GM19025 (cell line): ENCODE measurements at regions not wholly inside any gene's neighbourhood (a gene's known extent, or its start where the extent isn't known, plus 50 kb on each side); places are given as distances from the start of the nearest gene placed in this dataset.

Experiments
- ATAC-seq: cut with Tn5 transposase; IDR thresholded peaks from one replicate; pipeline ENCODE4 v1.9.1; 2021; ENCODE audit warnings: mild to moderate bottlenecking, low read depth, moderate library complexity; ENCODE audit not compliant: unreplicated experiment

DNA sequence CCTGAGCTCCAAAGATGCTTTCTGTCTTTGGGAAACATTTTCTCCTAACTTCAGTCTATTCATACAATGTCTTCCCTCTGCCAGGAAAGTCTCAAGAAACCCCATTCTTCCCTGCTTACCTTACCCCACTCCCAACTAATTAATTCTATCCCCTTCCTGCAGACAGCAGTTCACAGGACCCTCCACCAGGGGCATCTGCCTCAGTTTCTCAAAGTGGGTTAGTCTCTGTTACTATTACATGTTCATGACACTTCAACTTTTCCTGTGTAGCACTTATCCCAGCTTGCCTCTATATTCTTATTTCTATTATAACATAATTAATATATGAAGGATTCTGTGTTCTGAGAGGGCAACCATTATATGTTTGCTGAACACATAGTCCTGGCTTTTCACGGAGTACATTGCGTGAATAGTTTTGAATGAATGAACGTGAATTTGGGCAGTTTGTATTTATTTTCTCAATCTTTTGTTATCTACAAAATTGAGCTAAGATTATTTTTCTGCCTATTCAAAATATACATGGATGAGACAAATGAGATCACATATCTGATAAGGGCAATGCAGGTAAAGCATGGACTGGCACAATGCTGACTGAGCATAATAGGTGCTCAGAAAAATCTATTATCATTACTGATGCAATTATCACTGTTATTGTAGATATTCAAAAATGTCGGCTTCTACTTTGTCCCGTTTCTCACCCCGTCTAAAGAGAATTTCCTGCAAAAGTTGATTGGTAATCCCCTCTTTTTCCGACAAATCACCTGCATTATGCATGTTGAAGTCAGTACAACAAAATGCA, 341.1 kb downstream of the BRINP1 start:
- no peak for ATAC-seq

DNA sequence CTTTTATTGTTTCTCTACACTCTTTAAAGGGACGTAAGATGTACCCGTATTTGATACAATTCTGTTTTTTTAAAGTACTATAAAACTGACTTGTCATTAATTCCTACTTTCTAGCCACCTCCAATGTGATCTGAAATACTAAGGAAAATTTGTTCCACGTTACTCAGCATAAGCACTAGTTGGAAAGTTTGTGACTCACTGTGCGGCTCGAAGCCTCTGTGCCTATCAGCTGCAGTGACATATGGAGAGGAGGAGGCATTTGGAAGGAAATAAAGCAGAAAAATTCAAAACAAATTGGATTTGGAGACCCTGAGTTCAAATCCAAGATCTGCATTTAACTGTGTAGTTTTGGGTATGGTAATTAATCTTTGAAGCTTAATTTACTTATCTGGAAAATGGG, 339.3 kb downstream of the BRINP1 start:
- no peak for ATAC-seq

DNA sequence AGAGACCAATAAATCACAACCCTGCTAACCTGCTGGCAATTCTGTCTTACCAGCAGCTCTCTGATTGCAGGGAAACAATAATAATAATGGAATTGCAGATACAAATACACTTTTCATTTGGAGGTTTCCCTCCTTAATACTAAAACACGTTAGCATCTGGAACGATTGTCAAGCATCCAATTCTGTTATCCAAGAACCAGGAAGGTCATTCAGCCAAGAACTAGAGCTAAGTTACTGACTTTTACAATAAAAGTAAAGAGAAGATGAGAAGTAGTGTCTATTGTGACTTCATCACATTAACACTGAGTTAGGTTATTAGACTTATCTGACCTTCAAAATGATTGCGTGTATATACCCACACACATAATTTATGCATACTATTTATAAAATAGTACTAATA, 335.6 kb downstream of the BRINP1 start:
- no peak for ATAC-seq

DNA sequence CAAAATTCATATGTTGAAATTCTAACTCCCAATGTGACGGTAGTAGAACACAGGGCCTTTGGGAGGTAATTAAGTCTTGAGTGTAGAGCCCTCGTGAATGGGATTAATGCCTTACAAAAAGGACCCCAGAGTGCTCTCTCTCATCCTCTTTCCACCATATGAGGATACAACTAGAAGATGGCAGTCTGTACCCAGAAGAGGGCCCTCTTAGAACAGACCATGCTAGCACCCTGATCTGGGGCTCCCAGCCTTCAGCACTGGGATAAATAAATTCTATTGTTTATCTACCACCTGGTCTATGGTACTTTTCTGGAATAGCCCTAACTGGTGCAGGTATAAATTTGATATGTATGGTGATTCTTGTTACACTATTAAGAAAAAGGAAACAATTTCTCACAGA, 332.3 kb downstream of the BRINP1 start:
- no peak for ATAC-seq

DNA sequence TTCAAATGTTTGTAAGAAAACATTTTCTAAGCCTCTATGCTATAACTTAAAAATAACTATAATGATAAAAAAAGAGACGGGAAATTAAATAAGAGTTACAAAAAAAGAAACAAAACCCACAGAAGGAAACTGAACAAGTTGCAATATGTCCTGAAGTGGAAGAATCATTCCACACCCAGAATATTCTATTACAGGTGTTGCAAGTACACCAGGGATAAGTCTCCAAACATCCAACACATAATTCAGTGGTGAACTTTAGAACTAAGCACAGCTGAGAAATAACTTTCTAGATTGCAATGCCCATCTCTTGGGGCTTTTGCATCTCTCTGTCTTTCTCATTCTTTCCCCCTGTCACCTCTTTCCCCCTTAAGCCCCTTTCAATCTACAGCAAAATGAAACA, 325.2 kb downstream of the BRINP1 start:
- no peak for ATAC-seq

DNA sequence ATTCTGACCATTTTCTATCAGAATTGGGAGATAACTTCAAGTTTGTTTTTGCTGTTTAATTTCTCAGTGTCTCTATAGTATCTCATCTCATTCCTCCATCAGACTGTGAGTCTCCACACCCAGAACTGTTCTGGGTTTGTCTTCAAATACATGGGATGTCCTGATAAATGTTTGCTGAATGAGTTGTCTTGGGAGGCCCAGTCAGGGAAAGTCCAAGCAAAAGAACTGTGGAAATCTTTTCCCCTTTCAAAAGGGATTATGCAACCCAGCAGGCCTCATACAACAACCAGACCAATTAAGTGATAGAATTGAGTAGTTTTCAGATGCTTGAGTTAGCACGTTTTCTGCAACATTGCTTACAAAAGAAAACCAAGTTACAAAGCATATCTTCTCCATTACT, 324.4 kb downstream of the BRINP1 start:
- no peak for ATAC-seq

DNA sequence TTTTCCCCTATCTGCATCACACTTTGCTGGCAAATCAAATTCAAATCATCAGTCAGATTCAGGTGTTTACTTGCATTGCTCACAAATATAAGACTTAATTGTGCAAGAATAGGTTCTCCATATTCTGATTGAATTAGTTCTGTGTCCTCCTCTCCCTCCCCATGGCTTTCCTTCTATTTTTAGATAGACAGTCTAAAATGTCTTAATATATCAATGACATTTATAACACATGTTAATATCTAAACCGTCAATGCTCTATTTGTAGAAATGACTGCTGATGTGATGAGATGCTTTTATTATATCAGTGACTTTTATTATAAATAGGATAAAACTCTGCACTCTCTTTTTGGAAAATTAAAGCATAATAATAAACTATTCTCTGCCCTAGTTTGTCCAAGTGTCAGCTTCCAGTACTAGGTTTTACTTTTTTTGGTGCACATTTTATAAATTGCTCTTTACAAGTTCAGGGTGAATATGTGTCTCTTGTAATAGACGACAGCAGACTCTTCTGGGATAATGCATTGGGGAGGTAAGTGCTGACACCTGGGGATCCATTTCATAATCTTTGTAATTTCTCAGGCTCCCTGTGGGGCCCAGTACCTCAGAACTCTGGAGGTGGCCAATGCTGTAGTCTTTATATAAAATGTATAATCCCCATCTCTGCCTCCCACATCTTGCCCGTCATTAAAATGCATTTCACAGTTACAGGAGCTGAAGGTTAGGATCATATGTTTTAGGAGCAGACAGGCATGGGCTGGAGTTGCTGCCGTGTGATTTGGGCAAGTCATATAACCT, 321.5 kb downstream of the BRINP1 start:
- no peak for ATAC-seq

DNA sequence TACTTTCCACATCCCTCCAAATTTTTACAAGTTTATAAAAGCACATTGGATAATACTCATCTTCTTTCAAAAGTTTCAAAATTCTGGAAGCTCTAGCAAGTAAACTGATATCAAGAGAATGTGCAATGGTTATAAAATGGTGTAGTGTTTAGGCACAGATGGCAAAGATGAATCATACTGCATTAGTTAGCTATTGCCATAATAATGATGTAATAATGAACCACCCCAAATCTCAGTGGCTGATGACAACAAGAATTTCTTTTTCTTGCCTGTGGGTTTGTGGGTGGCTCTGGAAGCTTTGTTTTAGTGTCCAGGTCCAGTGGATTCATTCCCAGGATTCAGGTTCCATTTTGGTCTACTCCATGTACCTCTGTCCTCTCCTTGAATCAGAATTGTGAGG, 319.0 kb downstream of the BRINP1 start:
- ATAC-seq = no peak

DNA sequence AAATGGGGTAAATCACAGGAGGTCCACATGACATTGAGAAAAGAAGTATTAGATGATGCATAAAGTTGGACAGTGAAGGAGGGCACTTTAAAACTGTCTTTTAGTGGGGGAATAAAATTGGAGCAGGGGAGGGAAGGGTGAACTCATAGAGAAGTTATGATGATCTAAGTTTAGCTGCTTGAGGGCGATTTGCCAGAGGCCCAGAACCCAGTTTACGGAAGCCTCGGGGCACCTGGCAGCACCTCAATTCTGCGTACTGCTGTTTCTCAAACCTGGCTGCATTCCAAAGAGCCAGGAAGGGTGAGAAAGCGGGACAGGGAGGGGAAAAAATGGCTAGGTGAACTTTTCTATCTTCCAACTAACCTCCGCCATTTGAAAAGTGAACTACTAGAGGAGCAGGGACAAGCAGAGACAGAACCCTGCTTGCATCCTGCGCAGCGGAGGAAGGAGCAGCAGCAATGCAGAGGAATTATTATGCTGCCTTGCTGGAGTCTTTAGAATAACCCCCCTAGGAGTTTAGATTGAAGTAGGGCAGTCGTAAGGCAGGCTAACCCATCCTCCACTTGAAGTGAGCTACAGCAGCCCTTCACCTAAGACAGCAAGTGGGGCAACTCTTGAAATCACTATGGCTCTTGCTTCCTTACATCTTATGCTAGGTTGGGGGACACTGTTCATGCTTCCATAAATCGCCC, 316.8 kb downstream of the BRINP1 start:
- no peak for ATAC-seq

DNA sequence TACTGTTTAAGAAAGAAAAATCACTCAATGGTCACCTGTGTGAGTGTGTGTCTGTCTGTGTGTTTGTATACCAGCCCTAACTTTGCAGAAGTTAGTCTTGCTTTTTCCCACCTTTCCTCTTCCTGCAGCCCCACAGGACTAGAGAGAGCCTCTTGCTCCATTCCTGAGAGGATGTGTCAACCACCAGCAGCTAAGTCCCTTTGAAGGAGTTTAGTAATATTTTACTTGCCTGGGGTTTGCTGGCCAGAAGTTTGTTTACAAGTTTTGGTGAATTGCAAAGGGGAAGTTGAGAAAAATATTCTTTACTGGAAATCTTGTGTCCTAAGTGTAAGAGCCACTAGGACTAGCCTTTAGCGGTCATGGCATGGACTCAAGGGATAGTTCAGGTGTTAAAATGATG, 316.2 kb downstream of the BRINP1 start:
- ATAC-seq = no peak

DNA sequence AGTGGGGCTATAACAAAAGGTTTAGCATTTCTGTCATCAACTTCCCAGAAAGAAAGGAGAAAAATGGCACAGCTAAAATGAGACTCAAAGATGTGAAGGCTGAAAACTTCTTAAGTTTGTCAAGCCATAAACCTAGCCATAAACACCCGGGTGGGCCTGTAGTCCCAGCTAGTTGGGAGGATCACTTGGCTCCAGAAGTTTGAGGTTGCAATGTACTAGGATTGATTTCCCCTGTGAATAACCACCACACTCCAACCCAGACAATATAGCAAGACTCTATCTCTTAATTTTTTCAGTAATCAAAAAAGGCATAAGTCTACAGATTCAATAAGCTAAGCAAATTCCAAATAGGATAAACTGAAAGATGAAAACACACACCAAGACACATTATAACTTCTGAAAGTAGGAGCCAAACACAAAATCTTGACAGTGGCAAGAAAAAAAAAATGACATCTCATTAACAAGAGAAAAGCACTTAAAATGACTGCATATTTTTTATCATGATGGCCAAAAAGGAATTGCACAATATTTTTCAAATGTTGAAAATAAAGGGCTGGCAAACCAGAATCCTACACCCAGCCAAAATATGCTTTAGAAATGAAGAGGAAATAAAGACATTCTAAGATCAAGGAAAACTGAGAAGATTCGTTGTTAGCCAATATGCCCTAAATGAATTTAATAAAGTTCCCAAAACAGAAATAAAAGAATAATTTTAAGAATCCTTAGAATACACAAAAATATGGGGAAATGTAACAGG, 308.4 kb downstream of the BRINP1 start:
- ATAC-seq = no peak

DNA sequence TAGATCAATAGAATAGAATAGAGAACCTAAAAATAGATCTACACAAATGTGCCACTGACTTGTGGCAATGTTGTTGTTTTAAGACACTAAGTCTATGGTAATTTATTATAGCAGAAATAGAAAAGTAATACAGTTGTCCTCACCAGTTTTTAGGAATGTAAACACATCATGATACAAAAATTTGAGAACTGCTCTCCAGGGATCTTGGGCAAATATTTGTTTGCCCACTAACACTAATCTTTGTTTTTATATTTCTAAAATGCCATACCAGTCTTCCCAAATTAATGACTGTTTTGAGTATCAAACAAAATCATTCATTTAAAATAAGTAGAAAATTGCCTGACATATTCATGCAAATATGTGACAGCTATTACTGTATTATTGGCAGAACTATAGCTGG, 297.6 kb downstream of the BRINP1 start:
- ATAC-seq = no peak

DNA sequence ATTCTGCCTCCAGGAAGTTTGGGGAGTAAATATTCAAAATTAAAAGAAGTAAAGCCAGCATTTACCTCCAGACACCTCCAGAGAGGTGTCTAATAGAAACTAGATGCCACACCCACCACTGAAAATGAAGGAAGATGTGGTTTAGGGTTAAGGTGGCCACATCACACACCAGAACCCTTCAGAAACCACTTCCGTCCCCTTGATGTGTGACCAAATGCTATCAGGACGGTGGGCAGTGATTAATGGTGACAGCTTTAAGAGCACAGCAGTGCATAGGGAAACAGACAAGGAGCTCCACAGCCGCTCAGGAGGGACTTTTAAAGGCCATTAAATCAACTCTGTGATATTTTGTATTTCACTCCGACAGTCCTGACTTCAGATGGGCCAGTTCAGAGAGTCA, 295.2 kb downstream of the BRINP1 start:
- no peak for ATAC-seq

DNA sequence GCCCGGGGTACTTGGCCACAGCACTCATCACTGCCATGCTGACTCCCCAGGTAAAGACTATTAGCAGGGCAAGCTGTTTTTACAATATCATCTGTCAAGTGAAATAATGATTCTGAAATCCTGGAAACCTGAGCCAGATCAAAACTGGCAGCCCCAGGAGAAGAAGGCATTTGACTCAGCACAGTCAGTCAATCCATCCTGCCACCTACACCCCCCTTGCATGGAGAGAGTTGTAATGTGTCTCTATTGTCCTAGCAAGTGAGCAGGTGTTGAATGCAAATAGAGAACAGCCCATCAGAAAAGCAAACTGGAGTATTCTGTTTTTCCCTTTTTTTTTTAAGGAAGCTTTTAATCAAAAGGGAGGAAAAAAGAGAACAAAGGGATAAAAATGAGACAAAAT, 291.2 kb downstream of the BRINP1 start:
- ATAC-seq = no peak

DNA sequence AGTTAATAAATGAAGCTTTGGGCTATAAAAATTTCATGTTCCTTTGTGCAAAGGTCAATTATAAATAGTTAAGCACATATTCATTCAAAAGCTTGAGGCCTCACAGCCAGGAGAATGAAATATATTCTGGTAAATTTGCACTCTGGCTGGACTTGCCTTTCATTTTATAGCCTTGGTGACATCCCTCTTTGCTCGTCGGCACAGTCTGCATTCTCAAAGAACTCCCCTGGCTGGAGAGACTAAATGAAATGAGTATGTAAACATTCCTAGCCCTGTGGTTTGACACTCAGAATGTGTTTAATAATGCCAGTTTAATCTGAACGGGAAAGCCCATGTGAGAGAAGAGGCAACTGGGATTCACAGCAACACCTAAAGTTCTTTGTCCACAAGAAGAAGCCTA, 285.6 kb downstream of the BRINP1 start:
- no peak for ATAC-seq

DNA sequence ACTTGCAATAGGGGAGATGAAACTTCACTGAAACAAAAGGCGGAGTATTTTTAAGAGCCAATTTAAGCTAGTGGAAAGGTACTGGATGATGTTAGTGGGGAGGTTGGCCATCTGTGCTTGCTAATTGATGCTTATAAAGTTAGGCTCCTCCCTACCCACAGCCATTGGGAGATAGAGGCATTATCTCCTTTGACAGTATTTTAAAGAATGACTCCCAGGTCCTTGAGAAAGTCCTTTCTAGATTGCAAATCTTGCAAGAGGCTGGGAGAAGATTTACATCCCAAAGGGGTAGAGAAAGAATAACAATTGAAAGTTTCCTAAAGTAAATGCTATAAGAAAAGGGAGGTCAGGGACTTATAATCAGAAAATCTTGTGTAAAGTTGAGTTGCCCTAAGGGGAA, 282.6 kb downstream of the BRINP1 start:
- ATAC-seq = no peak

DNA sequence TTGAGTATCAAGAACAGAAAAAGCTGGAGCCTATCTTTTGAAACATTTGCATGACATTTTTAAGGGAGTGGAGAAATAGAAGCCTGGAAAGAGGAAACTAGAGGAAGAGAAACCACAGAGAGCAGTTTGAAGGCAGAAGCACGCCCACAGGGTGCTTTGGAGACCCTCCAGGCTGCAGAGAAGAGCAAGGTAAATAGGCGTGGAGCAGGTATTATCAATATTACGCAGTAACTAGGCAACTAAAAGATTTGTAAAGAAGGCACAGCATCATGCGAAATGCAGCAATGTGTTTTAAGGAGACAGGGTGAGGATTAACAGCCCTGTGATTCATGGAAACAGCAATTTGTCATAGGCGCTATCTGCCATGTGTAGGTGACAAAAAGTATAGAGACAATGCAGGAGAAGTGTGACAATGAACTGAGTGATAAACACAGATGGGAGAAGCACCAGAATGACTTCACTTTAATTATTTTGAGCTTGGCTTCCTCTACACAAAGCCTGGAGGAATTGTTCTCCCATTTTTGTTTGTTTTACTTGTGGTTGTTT, 281.2 kb downstream of the BRINP1 start:
- ATAC-seq = no peak

DNA sequence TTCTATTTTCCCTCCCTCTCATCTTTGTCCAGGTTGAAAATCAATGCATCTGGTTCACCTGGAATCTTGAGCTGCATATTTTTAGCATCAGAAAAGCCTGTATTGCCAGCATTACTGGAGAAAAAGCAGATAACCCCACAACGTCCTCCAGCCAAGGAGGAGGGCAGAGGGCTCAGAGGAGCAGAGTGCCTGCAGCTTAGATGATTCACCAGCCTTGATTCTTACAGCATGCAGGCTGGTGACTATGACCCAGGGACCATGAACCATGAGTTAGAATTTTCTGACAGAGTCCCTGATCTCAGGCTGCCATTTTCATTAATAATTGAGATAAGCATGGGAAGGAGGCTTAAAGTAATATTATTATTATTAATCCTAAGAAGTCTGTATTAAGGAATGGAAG, 278.2 kb downstream of the BRINP1 start:
- ATAC-seq = no peak

DNA sequence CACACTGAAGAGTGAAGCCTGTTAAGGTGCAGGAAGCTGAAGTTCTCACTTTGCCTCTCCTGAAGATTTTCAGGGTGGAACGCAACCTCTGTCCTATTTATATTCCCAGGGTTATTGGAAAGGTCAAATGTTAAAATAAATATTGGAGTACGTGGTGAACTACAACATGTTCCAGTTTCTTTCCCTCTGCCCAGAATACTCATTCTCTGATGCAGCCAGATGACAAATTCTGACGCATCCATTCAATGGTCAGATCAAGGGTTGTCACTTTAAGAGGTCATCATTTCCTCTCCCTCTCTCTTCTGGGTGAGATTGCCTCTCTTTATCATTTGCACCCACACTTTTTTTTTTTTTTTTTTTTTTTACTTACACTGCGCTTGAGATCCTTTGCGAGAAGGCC, 277.1 kb downstream of the BRINP1 start:
- no peak for ATAC-seq

DNA sequence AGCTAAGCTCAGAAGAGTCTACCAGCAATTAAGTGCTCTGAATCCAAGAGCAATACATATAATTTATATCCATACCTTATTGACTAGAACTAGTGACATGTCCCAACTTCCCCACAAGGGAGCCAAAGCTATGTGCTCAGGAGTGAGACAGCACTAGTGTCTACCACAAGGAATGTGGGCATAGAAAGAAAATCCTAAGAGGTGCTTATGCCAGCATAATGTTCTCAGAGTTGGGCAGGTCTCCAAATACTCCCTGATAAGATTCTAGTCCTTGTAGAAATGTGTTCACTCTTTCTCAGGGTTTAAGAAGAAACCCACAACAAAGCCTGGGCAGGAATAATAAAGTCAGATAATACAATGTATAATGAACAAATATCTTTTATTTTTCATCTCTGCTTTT, 275.1 kb downstream of the BRINP1 start:
- no peak for ATAC-seq

DNA sequence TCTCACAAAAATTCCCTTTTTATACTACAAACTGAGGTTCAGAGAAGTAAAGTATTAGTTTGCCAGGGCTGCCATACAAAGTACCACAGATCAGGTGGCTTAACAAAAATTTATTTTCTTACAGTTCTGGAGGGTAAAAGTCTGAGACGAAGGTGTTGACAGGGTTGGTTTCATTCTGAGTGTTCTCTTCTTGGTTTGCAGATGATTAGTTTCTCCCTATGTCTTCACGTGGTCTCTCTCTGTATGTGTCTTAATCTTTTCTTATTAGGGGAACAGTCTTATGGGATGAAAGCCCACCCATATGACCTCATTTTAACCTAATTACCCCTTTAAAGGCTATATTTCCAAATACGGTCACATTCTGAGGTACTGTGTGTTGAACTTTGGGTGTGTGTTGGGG, 274.2 kb downstream of the BRINP1 start:
- no peak for ATAC-seq
